GM12864 (cell line): ENCODE measurements at regions not wholly inside any gene's neighbourhood (a gene's known extent, or its start where the extent isn't known, plus 50 kb on each side); places are given as distances from the start of the nearest gene placed in this dataset.

Experiments
- DNase-seq: peaks from one replicate; pipeline ENCODE4 v3.0.0-alpha.2; 2011; ENCODE audit warnings: low read depth
- H3K4me3 ChIP-seq: 2 replicates; pipeline ENCODE4 v1.5.1; 2011; ENCODE audit warnings: mild to moderate bottlenecking, low read depth, low read length, control low read depth
- TF ChIP-seq, protein P1 (sequence below): IDR thresholded peaks from 2 replicates; pipeline ENCODE4 v1.5.1; 2011; ENCODE audit warnings: low read depth, mild to moderate bottlenecking, moderate library complexity, low read length, control low read depth, inconsistent platforms; ENCODE audit errors: missing control alignments

DNA sequence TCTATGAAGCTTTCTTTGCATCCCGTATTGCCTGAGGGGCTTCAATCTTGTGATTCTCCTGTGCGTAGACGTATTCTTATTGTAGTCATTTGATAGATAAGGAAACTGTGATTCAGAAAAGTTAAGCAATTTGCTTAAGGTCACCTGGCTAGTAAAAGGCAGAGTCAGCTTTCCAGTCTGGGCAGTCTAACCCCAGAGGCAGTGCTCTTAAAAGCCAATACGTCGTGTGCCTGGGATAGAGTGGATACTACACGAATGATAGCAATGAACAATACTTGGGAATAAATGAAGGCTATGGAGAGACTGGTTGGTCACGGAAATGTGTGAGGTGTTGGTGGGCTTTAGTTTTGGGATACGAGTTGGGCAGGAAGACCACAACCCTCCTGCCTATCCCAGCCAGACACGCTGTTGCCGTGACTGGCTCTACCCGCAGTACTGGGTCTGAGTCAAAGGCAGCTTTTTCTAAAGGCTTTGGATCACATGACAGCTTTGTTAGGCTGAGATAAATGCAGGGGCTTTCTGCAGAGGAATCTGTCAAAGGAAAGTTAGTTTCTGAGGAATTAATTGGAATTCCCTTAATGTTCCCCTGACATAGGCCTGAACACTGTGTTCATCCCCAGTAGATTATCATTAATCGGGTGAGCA is 302.6 kb downstream of the KIF4B start:
- TF ChIP-seq, protein P1, sequence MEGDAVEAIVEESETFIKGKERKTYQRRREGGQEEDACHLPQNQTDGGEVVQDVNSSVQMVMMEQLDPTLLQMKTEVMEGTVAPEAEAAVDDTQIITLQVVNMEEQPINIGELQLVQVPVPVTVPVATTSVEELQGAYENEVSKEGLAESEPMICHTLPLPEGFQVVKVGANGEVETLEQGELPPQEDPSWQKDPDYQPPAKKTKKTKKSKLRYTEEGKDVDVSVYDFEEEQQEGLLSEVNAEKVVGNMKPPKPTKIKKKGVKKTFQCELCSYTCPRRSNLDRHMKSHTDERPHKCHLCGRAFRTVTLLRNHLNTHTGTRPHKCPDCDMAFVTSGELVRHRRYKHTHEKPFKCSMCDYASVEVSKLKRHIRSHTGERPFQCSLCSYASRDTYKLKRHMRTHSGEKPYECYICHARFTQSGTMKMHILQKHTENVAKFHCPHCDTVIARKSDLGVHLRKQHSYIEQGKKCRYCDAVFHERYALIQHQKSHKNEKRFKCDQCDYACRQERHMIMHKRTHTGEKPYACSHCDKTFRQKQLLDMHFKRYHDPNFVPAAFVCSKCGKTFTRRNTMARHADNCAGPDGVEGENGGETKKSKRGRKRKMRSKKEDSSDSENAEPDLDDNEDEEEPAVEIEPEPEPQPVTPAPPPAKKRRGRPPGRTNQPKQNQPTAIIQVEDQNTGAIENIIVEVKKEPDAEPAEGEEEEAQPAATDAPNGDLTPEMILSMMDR = no peak
- DNase-seq = no peak
- no peak overlapping the region for H3K4me3 ChIP-seq

DNA sequence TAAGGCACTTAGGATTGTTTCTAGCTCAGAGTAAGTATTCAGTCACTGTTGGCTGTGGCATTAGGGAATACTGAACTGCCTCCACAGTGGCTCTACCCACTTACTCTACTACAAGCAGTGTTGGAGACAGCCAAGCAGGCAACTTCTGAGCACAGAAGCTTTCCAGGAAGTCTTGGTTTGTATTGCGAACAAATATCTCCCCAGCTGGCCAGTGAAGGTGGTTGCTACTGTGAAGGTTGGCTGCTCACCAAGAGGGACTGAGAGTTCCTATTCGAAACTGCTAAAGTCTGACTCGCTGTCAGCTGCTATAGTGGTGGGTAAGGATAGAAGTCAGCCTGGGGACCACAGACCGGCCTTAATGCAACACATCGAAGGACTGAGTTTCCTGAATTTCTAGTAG is 319.1 kb downstream of the KIF4B start:
- DNase-seq = peak; percentile 13
- TF ChIP-seq, protein P1 = no peak
- no peak overlapping the region for H3K4me3 ChIP-seq

DNA sequence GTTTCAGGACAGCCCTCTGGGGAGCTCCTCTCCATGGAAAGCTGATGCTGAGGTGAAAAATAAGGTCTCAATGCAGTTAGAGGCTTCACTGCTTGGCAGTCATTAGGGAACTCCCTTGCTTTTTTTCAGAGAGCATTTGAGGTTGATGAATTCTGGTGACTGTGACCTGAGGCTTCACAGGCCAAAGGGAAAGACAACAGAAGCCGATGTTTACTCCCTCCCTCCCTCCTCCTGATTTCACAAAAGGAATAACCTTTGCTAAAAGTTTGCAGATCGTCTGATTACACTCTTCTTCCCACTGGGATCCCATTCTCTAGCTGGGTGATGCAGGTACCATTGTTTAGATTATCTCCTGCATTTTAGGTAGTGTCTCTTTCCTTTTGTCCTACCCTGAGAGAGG is 329.4 kb downstream of the KIF4B start:
- TF ChIP-seq, protein P1 = no peak
- DNase-seq = no peak
- H3K4me3 ChIP-seq = no peak overlapping the region

DNA sequence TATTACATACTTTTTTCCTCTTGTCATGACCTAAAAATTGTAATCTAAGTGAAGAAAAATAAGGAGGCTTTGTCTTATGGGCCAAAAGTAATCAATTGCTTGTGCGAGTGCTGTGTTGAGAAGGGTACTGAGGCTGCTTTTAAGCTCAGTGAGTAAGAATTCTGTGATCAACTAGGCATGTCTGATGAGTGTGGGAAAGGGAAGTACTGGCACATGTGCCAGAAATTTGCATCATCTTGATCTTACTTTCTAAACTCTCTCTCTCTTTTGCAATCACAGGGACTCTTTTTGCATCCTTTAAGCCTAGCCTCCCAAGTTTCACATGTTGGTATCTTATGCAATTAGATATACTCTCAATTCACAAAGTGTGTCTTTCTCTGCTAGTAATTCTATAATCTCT is 329.9 kb downstream of the KIF4B start:
- TF ChIP-seq, protein P1 = no peak
- DNase-seq = no peak
- no peak overlapping the region for H3K4me3 ChIP-seq

DNA sequence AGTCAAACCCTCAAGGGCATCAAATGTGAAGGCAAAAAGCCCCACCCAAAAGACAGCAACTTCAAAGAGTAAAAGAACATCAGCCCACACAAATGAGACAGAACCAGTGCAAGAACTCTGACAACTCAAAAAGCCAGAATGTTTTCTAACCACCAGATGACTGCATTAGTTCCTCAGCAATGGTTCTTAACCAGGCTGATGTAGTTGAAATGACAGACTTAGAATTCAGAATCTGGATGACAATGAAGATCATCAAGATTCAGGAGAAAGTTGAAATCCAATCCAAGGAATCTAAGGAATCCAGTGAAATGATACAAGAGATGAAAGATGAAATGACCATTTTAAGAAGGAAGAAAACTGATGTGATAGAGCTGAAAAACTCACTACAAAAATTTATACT is 339.7 kb downstream of the KIF4B start:
- TF ChIP-seq, protein P1 = no peak
- DNase-seq = no peak
- no peak overlapping the region for H3K4me3 ChIP-seq

DNA sequence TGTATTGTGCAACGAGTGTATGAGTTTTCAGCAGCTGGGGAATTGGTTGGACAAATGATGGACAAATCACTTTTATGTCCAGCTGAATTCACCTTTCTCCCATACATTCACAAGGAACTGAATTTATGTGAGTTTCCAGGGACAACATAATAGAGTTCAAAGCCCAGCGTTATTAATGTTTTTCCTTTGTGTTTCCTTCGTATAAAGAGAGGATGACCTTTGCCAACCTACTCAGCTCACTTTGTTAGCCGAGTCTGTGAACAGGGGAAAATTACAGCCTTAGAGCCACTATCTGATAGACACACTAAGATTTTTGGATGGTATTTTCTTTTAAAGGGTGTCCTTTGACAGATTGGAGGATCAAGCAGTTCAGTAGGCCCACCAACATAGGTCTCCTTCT is 352.5 kb downstream of the KIF4B start:
- no peak for DNase-seq
- H3K4me3 ChIP-seq = no peak overlapping the region
- TF ChIP-seq, protein P1 = no peak

DNA sequence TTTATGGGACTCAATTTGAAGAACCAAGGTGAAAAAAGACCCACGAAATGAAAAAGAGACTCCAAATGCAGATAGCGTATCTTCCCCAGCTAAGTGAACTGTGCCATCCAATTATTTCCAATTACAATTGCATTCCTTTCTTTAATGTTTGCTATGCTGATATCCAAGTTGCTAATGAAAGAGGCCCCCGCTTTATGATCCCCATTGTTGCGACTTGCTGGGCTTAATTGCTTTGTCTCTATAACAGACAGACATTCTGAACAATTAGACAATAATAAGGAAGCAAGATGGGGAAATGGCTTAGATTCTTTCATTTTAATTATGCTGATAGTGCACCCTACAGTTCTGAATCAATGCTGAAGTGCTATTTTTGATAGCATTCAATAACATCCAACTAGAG is 354.3 kb downstream of the KIF4B start:
- TF ChIP-seq, protein P1 = no peak
- DNase-seq = no peak
- H3K4me3 ChIP-seq = no peak overlapping the region
